ENCODE measurements at regions not wholly inside any gene's neighbourhood (a gene's known extent, or its start where the extent isn't known, plus 50 kb on each side); places are given as distances from the start of the nearest gene placed in this dataset.
"Not testable (repeated sequence)": the region's sequence is repeated elsewhere in the genome, so short reads cannot be mapped to it uniquely, and the experiment has no call there.

DNA sequence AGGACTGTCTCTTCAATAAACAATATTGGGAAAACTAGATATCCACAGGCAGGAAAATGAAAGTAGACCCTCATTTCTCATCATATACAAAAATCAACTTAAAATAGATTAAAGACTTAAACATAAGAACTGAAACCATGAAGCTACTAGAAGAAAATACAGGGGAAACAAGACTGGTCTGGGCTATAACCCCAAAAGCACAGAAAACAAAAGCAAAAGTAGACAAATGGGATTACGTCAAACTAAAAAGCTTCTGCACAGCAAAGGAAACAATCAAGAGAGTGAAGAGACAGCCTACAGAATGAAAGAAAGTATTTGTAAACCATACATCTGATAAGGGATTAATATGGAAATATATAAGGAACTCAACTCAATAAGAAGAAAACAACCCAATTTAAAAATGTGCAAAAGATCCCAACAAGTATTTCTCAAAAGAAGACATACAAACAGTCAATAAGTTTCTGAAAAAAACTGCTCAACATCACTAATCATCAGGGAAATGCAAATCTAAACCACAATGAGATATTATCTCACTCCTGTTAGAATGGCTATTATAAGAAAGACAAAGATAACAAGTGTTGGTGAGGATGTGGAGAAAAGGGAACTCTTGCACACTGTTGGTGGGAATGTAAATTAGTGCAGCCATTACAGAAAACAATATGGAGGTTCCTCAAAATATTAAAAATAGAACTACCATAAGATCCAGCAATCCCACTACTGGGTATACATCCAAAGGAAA lies 325.3 kb upstream of the RASGEF1B start:
- Histone ChIP-seq H3K9ac (no peak overlapping the region), H3K4me2 (no peak overlapping the region), H3K36me3 (no peaks in the 10 kb centered on the region), H3K4me1 (no peaks in the 10 kb centered on the region), H4K20me1 (no peaks in the 10 kb centered on the region), H3K4me3 (no peak overlapping the region), H3K27ac (no peak overlapping the region), H3K9me3 (no peaks in the 10 kb centered on the region; the same call in 1 of the 2 replicates), H3K27me3 (no peaks in the 10 kb centered on the region)
- TF ChIP-seq Cebpa-rat (IDR thresholded peaks at IDR 0.05) = no peak

DNA sequence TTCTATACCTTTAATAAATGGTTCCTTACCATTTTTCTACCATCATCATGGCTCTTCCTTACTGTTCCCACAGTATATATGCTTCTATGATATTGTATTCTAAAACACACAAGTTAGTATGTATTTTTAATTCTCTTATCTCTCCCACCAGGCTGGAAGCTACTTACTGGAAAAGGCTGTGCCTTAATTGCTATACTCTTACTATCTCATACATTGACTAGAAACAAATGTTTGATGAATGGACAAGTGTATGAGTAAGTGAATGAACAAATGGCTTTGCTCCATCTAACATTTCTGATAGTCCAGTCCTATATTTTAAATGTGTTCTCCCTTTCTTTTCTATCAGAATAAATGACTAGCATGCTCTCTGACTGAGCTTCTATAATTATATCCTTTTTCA lies 320.8 kb upstream of the RASGEF1B start:
- H4K20me1 ChIP-seq = no peaks in the 10 kb centered on the region
- H3K9me3 ChIP-seq = no peaks in the 10 kb centered on the region; the same call in 1 of the 2 replicates
- no peaks in the 10 kb centered on the region for H3K36me3 ChIP-seq
- H3K4me2 ChIP-seq = no peak overlapping the region
- no peaks in the 10 kb centered on the region for H3K27me3 ChIP-seq
- no peak overlapping the region for H3K27ac ChIP-seq
- TF ChIP-seq Cebpa-rat (IDR thresholded peaks at IDR 0.05) = no peak
- peaks cover 23% of the 10 kb centered on the region for H3K4me1 ChIP-seq
- H3K9ac ChIP-seq = no peak overlapping the region
- no peak overlapping the region for H3K4me3 ChIP-seq

DNA sequence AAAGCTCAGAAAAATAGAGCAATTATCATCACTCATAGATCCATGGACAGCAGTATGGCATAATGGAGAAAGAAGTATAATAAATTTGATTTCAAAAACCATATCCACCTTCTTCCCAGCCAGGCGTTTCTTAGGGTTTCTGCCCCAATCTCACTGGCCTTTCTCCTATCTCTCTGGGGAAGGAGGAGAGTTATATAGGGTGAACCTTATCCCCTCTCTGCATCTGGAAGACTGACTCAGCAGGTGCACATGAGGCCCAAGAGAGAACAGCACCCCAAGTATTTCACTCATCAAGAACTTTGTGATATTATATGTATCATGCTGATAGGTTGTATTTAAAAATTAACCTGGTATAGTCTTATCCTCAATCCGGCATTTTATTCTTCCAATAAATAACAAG lies 318.8 kb upstream of the RASGEF1B start:
- no peak for TF ChIP-seq Cebpa-rat (IDR thresholded peaks at IDR 0.05)
- Histone ChIP-seq H4K20me1 (no peaks in the 10 kb centered on the region), H3K4me1 (peaks cover 23% of the 10 kb centered on the region), H3K4me2 (peak overlapping the region; percentile 39; the same call in 1 of the 2 replicates), H3K27me3 (no peaks in the 10 kb centered on the region), H3K9ac (no peak overlapping the region), H3K9me3 (no peaks in the 10 kb centered on the region), H3K27ac (no peak overlapping the region), H3K4me3 (no peak overlapping the region), H3K36me3 (no peaks in the 10 kb centered on the region)

DNA sequence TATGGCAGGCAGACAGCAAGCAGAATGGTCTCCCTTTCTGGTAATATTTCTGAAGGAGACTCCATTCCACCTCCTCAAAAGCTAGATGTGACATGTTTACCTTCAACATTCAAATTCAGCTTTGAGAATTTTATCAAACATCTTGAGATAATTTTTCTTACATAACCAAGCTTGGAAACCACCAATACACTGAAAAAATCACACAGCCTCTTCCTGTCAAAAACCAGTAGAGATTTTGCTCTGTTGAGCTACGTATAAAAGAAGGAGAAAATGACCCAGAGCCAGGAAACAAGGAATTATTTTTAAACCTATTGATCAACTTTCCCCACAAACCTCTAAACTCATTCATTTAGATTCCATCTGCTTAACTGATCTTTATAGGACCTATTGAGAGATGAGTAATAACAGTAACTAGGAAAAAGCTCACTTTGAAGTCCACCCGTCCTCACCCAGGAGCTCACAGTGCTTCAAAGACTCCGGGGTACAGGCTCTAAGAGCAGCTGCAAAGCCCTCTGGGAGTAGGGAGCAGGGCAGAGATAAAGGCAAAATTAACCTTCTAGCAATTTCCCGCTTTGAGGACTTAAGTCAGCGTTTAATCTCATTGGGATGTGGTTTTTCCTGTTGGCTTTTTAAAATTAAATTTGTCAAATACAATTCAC lies 318.2 kb upstream of the RASGEF1B start:
- H3K4me2 ChIP-seq = peak overlapping the region; percentile 39
- no peaks in the 10 kb centered on the region for H4K20me1 ChIP-seq
- no peak overlapping the region for H3K4me3 ChIP-seq
- TF ChIP-seq Cebpa-rat (IDR thresholded peaks at IDR 0.05) = no peak
- no peaks in the 10 kb centered on the region for H3K9me3 ChIP-seq
- peaks cover 23% of the 10 kb centered on the region for H3K4me1 ChIP-seq
- H3K27ac ChIP-seq = no peak overlapping the region
- H3K36me3 ChIP-seq = no peaks in the 10 kb centered on the region
- no peaks in the 10 kb centered on the region for H3K27me3 ChIP-seq
- no peak overlapping the region for H3K9ac ChIP-seq

DNA sequence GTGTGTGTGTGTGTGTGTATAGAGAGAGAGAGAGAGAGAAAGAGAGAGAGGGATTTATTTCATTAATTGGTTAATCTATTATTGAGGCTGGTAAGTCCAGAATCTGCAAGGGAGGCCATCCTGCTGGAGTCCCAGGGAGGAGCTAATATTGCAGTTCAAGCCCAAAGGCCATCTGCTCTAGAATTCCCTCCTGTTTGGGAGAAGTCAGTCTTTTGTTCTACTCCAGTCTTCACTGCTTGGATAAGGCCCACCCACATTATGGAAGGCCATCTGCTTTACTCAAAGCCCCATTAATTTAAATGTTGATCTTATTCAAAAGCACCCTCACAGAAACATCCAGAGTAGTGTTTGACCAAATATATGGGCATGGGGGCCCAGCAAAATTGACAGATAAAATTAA lies 317.5 kb upstream of the RASGEF1B start:
- no peak overlapping the region for H3K4me2 ChIP-seq
- no peaks in the 10 kb centered on the region for H4K20me1 ChIP-seq
- no peak for TF ChIP-seq Cebpa-rat (IDR thresholded peaks at IDR 0.05)
- no peak overlapping the region for H3K9ac ChIP-seq
- H3K36me3 ChIP-seq = no peaks in the 10 kb centered on the region
- H3K4me1 ChIP-seq = peaks cover 23% of the 10 kb centered on the region
- H3K9me3 ChIP-seq = no peaks in the 10 kb centered on the region
- no peak overlapping the region for H3K4me3 ChIP-seq
- no peaks in the 10 kb centered on the region for H3K27me3 ChIP-seq
- H3K27ac ChIP-seq = no peak overlapping the region

DNA sequence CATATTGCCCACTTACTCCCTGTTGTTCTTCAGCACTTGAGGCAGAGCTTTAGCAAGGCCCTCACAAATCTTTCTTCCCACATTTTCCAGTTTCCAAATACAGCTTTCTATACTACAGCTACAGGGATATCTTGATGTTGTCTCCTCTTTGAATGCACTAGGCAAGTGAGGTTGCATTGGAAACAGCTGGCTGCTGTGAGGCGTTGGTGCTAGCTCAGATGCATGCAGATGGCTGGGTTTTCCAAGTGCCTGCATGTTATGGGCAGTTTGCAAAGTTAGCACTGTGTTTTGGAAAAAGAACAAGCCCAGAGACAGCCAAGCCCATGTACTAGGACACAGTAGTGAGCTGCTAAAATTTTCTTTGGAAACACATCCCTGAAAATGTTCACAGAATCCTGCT lies 315.1 kb upstream of the RASGEF1B start:
- H3K9ac ChIP-seq = no peak overlapping the region
- no peaks in the 10 kb centered on the region for H3K9me3 ChIP-seq
- no peaks in the 10 kb centered on the region for H4K20me1 ChIP-seq
- peaks cover 23% of the 10 kb centered on the region for H3K4me1 ChIP-seq
- no peaks in the 10 kb centered on the region for H3K27me3 ChIP-seq
- no peak overlapping the region for H3K27ac ChIP-seq
- no peak overlapping the region for H3K4me3 ChIP-seq
- no peaks in the 10 kb centered on the region for H3K36me3 ChIP-seq
- no peak for TF ChIP-seq Cebpa-rat (IDR thresholded peaks at IDR 0.05)
- H3K4me2 ChIP-seq = no peak overlapping the region

DNA sequence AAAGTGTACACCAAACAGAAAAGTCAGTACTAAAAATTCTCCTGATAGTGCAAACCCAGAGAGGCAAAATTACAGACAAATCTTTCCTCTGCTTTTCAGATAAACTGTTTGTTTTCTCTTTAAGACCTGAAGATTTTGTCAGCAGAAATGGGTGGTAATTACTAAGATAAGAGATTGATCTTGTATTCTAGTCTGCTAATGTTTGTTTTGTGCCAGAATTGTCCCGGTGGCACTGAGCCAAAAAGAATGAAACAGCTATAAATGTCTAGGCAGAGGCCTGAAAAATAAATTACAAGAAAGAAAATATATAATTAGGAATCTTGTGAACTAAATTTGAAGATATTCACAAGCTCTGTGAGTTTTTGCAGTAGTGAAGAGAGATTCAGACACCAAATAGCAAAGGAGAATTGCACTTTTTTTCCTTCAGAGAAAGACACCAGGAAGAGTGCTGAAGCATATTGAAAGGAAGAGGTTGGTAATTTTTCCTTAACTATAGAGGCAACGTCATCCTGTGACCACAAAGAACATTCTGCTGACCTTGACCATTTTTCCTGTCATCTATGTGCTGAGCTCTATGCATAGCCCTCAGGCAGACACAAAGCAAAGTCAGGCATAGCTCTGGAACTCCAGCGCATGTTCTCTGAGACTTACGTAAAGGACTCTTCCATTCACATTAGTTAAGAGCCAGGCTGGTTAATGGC lies 314.5 kb upstream of the RASGEF1B start:
- H4K20me1 ChIP-seq = no peaks in the 10 kb centered on the region
- no peak for TF ChIP-seq Cebpa-rat (IDR thresholded peaks at IDR 0.05)
- no peak overlapping the region for H3K9ac ChIP-seq
- no peaks in the 10 kb centered on the region for H3K27me3 ChIP-seq
- H3K4me2 ChIP-seq = no peak overlapping the region
- no peaks in the 10 kb centered on the region for H3K36me3 ChIP-seq
- H3K4me3 ChIP-seq = no peak overlapping the region
- H3K27ac ChIP-seq = no peak overlapping the region
- H3K4me1 ChIP-seq = peaks cover 20% of the 10 kb centered on the region
- no peaks in the 10 kb centered on the region for H3K9me3 ChIP-seq

DNA sequence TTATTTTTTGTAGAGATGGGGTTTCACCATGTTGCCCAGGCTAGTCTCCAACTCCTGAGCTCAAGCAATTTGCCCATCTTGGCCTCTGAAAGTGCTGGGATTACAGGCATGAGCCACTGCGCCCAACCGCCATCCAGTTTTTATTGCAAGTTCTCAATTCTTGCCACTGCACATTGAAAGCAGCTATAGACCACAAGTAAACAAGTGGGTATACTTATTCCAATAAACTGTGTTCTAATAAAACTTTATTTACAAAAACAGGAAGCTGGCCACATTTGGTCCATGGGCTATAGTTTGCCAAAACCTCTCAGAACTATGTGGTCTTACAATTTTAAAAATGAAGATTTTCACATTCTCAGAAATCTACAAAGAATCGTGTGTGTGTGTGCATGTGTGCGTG lies 313.6 kb upstream of the RASGEF1B start:
- H3K27me3 ChIP-seq = no peaks in the 10 kb centered on the region
- H4K20me1 ChIP-seq = no peaks in the 10 kb centered on the region
- no peak overlapping the region for H3K4me3 ChIP-seq
- no peaks in the 10 kb centered on the region for H3K9me3 ChIP-seq
- H3K4me1 ChIP-seq = peaks cover 12% of the 10 kb centered on the region
- H3K36me3 ChIP-seq = no peaks in the 10 kb centered on the region
- H3K9ac ChIP-seq = no peak overlapping the region
- no peak overlapping the region for H3K27ac ChIP-seq
- TF ChIP-seq Cebpa-rat (IDR thresholded peaks at IDR 0.05) = no peak
- no peak overlapping the region for H3K4me2 ChIP-seq

DNA sequence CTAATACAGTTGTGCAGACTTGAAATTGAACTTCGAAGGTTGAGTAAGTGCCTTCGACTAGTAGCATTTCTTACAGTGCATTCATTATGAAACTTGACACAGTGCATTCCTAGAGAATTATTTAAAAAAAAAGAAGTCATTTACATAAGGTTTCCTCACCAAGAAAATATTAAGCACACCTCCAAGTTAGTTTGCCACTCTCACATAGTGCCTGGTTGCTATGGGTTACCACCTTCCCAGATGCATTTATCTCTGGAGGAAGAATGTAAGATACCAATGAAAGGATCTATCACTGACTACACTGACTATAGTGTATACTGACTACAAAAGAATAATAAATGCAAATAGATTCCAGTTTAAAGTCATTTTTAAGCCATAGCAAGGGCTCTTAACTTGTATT lies 311.9 kb upstream of the RASGEF1B start:
- H3K4me2 ChIP-seq = no peak overlapping the region
- no peaks in the 10 kb centered on the region for H3K4me1 ChIP-seq
- no peaks in the 10 kb centered on the region for H4K20me1 ChIP-seq
- no peak overlapping the region for H3K27ac ChIP-seq
- H3K4me3 ChIP-seq = no peak overlapping the region
- H3K36me3 ChIP-seq = no peaks in the 10 kb centered on the region
- H3K9ac ChIP-seq = no peak overlapping the region
- H3K27me3 ChIP-seq = no peaks in the 10 kb centered on the region
- H3K9me3 ChIP-seq = no peaks in the 10 kb centered on the region
- no peak for TF ChIP-seq Cebpa-rat (IDR thresholded peaks at IDR 0.05)

DNA sequence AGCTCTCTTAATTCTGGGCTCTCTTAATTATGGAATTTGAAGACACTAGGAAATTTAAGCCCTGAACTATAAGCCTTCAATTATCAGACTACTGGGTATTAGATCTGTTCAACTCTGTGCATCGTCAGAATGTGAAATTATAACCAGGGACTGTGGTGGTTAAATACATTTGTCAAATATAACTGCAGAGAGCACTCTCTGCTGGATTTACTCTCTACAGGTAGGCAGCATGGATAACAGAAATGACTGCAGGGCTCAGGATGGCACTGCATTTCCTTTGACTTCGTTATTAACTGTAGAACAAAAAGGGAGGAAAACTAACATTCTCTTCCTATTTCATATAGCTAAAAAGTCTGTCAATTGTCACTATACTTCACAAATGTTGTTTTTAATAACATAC lies 310.1 kb upstream of the RASGEF1B start:
- TF ChIP-seq Cebpa-rat (IDR thresholded peaks at IDR 0.05) = no peak
- Histone ChIP-seq H3K36me3 (no peaks in the 10 kb centered on the region), H3K9me3 (no peaks in the 10 kb centered on the region), H3K4me3 (no peak overlapping the region), H4K20me1 (no peaks in the 10 kb centered on the region), H3K4me2 (no peak overlapping the region), H3K9ac (no peak overlapping the region), H3K27ac (no peak overlapping the region), H3K4me1 (no peaks in the 10 kb centered on the region), H3K27me3 (no peaks in the 10 kb centered on the region)

DNA sequence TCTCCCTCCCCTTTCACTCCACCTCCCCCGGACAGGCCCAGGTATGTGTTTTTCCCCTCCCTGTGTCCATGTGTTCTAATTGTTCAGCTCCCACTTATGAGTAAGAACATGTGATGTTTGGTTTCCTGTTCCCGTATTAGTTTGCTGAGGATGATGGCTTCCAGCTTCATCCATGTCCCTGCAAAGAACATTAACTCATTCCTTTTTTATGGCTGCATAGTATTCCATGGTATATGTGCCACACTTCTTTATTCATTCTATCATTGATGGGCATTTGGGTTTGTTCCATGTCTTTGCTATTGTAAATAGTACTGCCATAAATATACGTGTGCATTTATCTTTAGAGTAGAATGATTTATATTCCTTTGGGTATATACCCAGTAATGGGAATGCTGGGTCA lies 306.0 kb upstream of the RASGEF1B start:
- H3K9ac ChIP-seq, H3K36me3 ChIP-seq, H4K20me1 ChIP-seq, H3K4me1 ChIP-seq, H3K4me3 ChIP-seq, H3K4me2 ChIP-seq, H3K27me3 ChIP-seq, H3K9me3 ChIP-seq, H3K27ac ChIP-seq: not testable (repeated sequence)

All from BLaER1 (cell line).